H1 (cell line): ENCODE measurements at regions not wholly inside any gene's neighbourhood (a gene's known extent, or its start where the extent isn't known, plus 50 kb on each side); places are given as distances from the start of the nearest gene placed in this dataset.

ENCODE experiments used
- BACH1 ChIP-seq: IDR thresholded peaks from 2 replicates; pipeline ENCODE4 v1.6.1; 2012; ENCODE audit warnings: low read length, improper control_type of control experiment
- BRCA1 ChIP-seq: IDR thresholded peaks from 2 replicates; pipeline ENCODE4 v1.6.1; 2012; ENCODE audit warnings: low read depth, low read length, improper control_type of control experiment
- E2F6 ChIP-seq: IDR thresholded peaks from 2 replicates; pipeline ENCODE4 v1.6.1; 2012; ENCODE audit warnings: inconsistent platforms
- FOSL1 ChIP-seq: IDR thresholded peaks from 2 replicates; pipeline ENCODE4 v1.6.1; 2011; ENCODE audit warnings: mild to moderate bottlenecking, low read depth, low read length, moderate library complexity; ENCODE audit not compliant: insufficient read depth
- GTF2F1 ChIP-seq: IDR thresholded peaks from 2 replicates; pipeline ENCODE4 v1.6.1; 2012; ENCODE audit warnings: low read depth, low read length, improper control_type of control experiment, borderline replicate concordance
- HDAC6 ChIP-seq: IDR thresholded peaks from one replicate; pipeline ENCODE4 v1.7.1; 2012; ENCODE audit warnings: low read depth, mild to moderate bottlenecking, inconsistent platforms, low read length, moderate library complexity
- JUN ChIP-seq: IDR thresholded peaks from 2 replicates; pipeline ENCODE4 v1.6.1; 2011; ENCODE audit warnings: low read depth, mild to moderate bottlenecking, improper control_type of control experiment, low read length
- JUND ChIP-seq: IDR thresholded peaks from 2 replicates; pipeline ENCODE4 v1.6.1; 2011; ENCODE audit warnings: mild to moderate bottlenecking, improper control_type of control experiment, low read length
- KDM4A ChIP-seq: IDR thresholded peaks from one replicate; pipeline ENCODE4 v1.7.1; 2012; ENCODE audit warnings: low read depth, mild to moderate bottlenecking, moderate library complexity, low read length, inconsistent platforms; ENCODE audit not compliant: severe bottlenecking
- MAFK ChIP-seq: IDR thresholded peaks from 2 replicates; pipeline ENCODE4 v1.6.1; 2012; ENCODE audit warnings: low read depth, mild to moderate bottlenecking, improper control_type of control experiment, low read length
- NRF1 ChIP-seq: IDR thresholded peaks from 2 replicates; pipeline ENCODE4 v1.6.1; 2011; ENCODE audit warnings: mild to moderate bottlenecking, low read depth, low read length, improper control_type of control experiment
- RNF2 ChIP-seq: fragments of 200-900, 300-1000 bp; sonication (generic); IDR thresholded peaks from 2 replicates; pipeline ENCODE4 v1.7.1; 2016; ENCODE audit warnings: borderline replicate concordance, low read depth, mild to moderate bottlenecking, antibody characterized with exemption, low read length; ENCODE audit not compliant: poor library complexity, severe bottlenecking; ENCODE audit errors: missing control alignments
- SP2 ChIP-seq: IDR thresholded peaks from 2 replicates; pipeline ENCODE4 v1.6.1; 2012; ENCODE audit warnings: mild to moderate bottlenecking, low read length, inconsistent platforms
- SUZ12 ChIP-seq: fragments of 200-600 bp; sonication (generic); IDR thresholded peaks from 2 replicates; pipeline ENCODE4 v1.6.1; 2012; ENCODE audit warnings: mild to moderate bottlenecking, inconsistent platforms, low read length, moderate library complexity, mixed read lengths
- TAF7 ChIP-seq: optimal IDR thresholded peaks from 2 replicates; pipeline ENCODE3; 2011; ENCODE audit warnings: low read depth, mild to moderate bottlenecking, inconsistent platforms, low read length, moderate library complexity, borderline replicate concordance
- USF2 ChIP-seq: IDR thresholded peaks from 2 replicates; pipeline ENCODE4 v1.6.1; 2011; ENCODE audit warnings: low read length, improper control_type of control experiment
- YY1 ChIP-seq: IDR thresholded peaks from 2 replicates; pipeline ENCODE4 v1.6.1; 2011; ENCODE audit warnings: low read depth, mild to moderate bottlenecking, low read length
- ZNF274 ChIP-seq: IDR thresholded peaks from 2 replicates; pipeline ENCODE4 v1.7.0; 2012; ENCODE audit warnings: low read length, borderline replicate concordance; ENCODE audit errors: extremely low read depth
- TF ChIP-seq, protein P1 (sequence below), 3 experiments: IDR thresholded peaks; 1 replicate in 2 of 3; 2 replicates in 1 of 3; pipeline versions ENCODE4 v1.5.1 to v1.6.1; 2011; ENCODE audit warnings: low read length in 3 of 3, mild to moderate bottlenecking in 3 of 3, inconsistent platforms in 2 of 3, low read depth in 1 of 3, moderate library complexity in 1 of 3; ENCODE audit not compliant: insufficient read depth in 1 of 3; ENCODE audit errors: control extremely low read depth in 1 of 3

- TF ChIP-seq HDAC6 (no peak), RNF2 (no peak), NRF1 (no peak), KDM4A (no peak), BACH1 (no peak), SUZ12 (no peak), FOSL1 (no peak), BRCA1 (no peak), USF2 (peak; percentile 70), SP2 (no peak), ZNF274 (no peak), MAFK (0 out of 2 replicates have a peak, but pooled peaks have one; percentile 27), YY1 (0 out of 2 replicates have a peak, but pooled peaks have one; percentile 42), TAF7 (no peak), GTF2F1 (no peak), JUND (no peak), E2F6 (peak; percentile 92), JUN (no peak)
- TF ChIP-seq, protein P1, sequence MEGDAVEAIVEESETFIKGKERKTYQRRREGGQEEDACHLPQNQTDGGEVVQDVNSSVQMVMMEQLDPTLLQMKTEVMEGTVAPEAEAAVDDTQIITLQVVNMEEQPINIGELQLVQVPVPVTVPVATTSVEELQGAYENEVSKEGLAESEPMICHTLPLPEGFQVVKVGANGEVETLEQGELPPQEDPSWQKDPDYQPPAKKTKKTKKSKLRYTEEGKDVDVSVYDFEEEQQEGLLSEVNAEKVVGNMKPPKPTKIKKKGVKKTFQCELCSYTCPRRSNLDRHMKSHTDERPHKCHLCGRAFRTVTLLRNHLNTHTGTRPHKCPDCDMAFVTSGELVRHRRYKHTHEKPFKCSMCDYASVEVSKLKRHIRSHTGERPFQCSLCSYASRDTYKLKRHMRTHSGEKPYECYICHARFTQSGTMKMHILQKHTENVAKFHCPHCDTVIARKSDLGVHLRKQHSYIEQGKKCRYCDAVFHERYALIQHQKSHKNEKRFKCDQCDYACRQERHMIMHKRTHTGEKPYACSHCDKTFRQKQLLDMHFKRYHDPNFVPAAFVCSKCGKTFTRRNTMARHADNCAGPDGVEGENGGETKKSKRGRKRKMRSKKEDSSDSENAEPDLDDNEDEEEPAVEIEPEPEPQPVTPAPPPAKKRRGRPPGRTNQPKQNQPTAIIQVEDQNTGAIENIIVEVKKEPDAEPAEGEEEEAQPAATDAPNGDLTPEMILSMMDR (IDR thresholded peaks at IDR 0.05; ENCODE audit: control extremely low read depth in 1 of 3, insufficient read depth in 1 of 3, low read depth in 1 of 3, low read length in 3 of 3) = peak; percentile 68 to 95 (median 83)
These were observed 134.2 kb downstream of the CHIC2 start (continued) for GRCh38 chr4:53929955-53930798.
